ENCODE measurements at regions not wholly inside any gene's neighbourhood (a gene's known extent, or its start where the extent isn't known, plus 50 kb on each side); places are given as distances from the start of the nearest gene placed in this dataset.

GRCh38 chr10:94208315-94208714 is 154.4 kb downstream of the NOC3L start:
- H3K9me3 ChIP-seq (ENCODE audit: low read length), result no peaks in the 10 kb centered on the region
- no peak overlapping the region for H3K27ac ChIP-seq (ENCODE audit: extremely low read length, insufficient read depth, low read length)
- H3K4me2 ChIP-seq (ENCODE audit: low read depth, low read length), result no peak overlapping the region
- peaks cover 9% of the 10 kb centered on the region; the same call in 1 of the 2 replicates for H3K4me1 ChIP-seq (ENCODE audit: insufficient read depth, low read length)
- no TSS peak for BruUV-seq (replicated peaks)
- WGBS (ENCODE audit: low lambda C conversion rate), result 26% methylated on average over 1 of the region's 1 CpG
- CTCF ChIA-PET (ENCODE audit: low intra/inter-chr PET ratio, low total read pairs), result no interaction called here
- intact Hi-C loops (cut with micrococcal nuclease; ENCODE audit: unreplicated experiment), result no loop called here
- no peak overlapping the region for H3K4me3 ChIP-seq (replicated peaks in 1 of 3; ENCODE audit: insufficient read depth in 1 of 3, low read depth in 2 of 3, low read length in 3 of 3)
- no peaks in the 10 kb centered on the region for H4K20me1 ChIP-seq (ENCODE audit: insufficient read depth, low read length)
- H3K36me3 ChIP-seq (replicated peaks in 1 of 2; ENCODE audit: control insufficient read depth in 1 of 2, insufficient read depth in 2 of 2, low read length in 2 of 2), result no peaks in the 10 kb centered on the region
- POLR2A ChIA-PET, result no interaction called here
- in situ Hi-C loops (cut with HindIII; ENCODE audit: extremely low pct_ligation_motif_present, low pct_unique_long_range_greater_than_20kb), result no loop called here
- no peaks in the 10 kb centered on the region for H3K79me2 ChIP-seq (ENCODE audit: insufficient read depth, low read length)
- no peaks in the 10 kb centered on the region; a peak in 1 of 5 replicates for H3K27me3 ChIP-seq (ENCODE audit: control insufficient read depth in 1 of 2, insufficient read depth in 2 of 2, low read length in 2 of 2)
- no peak overlapping the region for H3K9ac ChIP-seq (ENCODE audit: insufficient read depth, low read depth, low read length)
- FAIRE-seq, result no peak
- no peak for DNase-seq (ENCODE audit: low spot score)
- TF ChIP-seq MAFF (IDR thresholded peaks at IDR 0.05; ENCODE audit: low read depth, low read length) (peak; percentile 43; the same call in 1 of the 2 replicates), ZBTB20 (CRISPR knock-in tag; IDR thresholded peaks at IDR 0.05; ENCODE audit: borderline replicate concordance, low read depth) (no peak), ZNF7 (CRISPR knock-in tag; IDR thresholded peaks at IDR 0.05) (no peak), MAFK (conservative IDR thresholded peaks at IDR 0.05 in 1 of 2, IDR thresholded peaks at IDR 0.05 in 1 of 2; ENCODE audit: low read length in 2 of 2) (peak; percentile 58 to 71; a peak in 3 of 4 replicates)
- no peak for ATAC-seq
- no peak overlapping the region for H2AFZ ChIP-seq (ENCODE audit: low read length)

- WGBS (ENCODE audit: low lambda C conversion rate), result 16% methylated on average over 5 of the region's 5 CpGs
- DNase-seq (ENCODE audit: low spot score), result peak; percentile 6
- Histone ChIP-seq H3K9ac (ENCODE audit: insufficient read depth, low read depth, low read length) (no peak overlapping the region), H3K4me2 (ENCODE audit: low read depth, low read length) (no peak overlapping the region), H3K9me3 (ENCODE audit: low read length) (no peaks in the 10 kb centered on the region), H3K36me3 (replicated peaks in 1 of 2; ENCODE audit: control insufficient read depth in 1 of 2, insufficient read depth in 2 of 2, low read length in 2 of 2) (no peaks in the 10 kb centered on the region), H3K27me3 (ENCODE audit: control insufficient read depth in 1 of 2, insufficient read depth in 2 of 2, low read length in 2 of 2) (no peaks in the 10 kb centered on the region), H3K79me2 (ENCODE audit: insufficient read depth, low read length) (no peaks in the 10 kb centered on the region), H4K20me1 (ENCODE audit: insufficient read depth, low read length) (no peaks in the 10 kb centered on the region), H3K27ac (ENCODE audit: extremely low read length, insufficient read depth, low read length) (no peak overlapping the region), H3K4me3 (replicated peaks in 1 of 3; ENCODE audit: insufficient read depth in 1 of 3, low read depth in 2 of 3, low read length in 3 of 3) (no peak overlapping the region), H3K4me1 (ENCODE audit: insufficient read depth, low read length) (peaks cover 9% of the 10 kb centered on the region; the same call in 1 of the 2 replicates), H2AFZ (ENCODE audit: low read length) (no peak overlapping the region)
- intact Hi-C loops (cut with micrococcal nuclease; ENCODE audit: unreplicated experiment), result no loop called here
- BruUV-seq (replicated peaks), result no TSS peak
- FAIRE-seq, result no peak
- in situ Hi-C loops (cut with HindIII; ENCODE audit: extremely low pct_ligation_motif_present, low pct_unique_long_range_greater_than_20kb), result no loop called here
- ATAC-seq, result peak; percentile 41; the same call in 2 of the 3 replicates
- POLR2A ChIA-PET, result no interaction called here
- CTCF ChIA-PET (ENCODE audit: low intra/inter-chr PET ratio, low total read pairs), result no interaction called here
- TF ChIP-seq RARA (CRISPR knock-in tag; IDR thresholded peaks at IDR 0.05) (peak; percentile 67), SYNCRIP (IDR thresholded peaks at IDR 0.05; ENCODE audit: insufficient read depth, low read depth, low read length) (no peak), ZNF780A (CRISPR knock-in tag; IDR thresholded peaks at IDR 0.05) (no peak), ELF4 (CRISPR knock-in tag; IDR thresholded peaks at IDR 0.05; ENCODE audit: borderline replicate concordance) (no peak), ZNF572 (CRISPR knock-in tag; IDR thresholded peaks at IDR 0.05) (no peak)
Measured at GRCh38 chr10:94210440-94211168, 152.1 kb downstream of the NOC3L start.
